Activated naive CD8-positive, alpha-beta T cell treated with anti-CD3 and anti-CD28 coated beads, Interleukin-2, amount 50 U/mL, for 24 hours (primary cell): ENCODE measurements at regions not wholly inside any gene's neighbourhood (a gene's known extent, or its start where the extent isn't known, plus 50 kb on each side); places are given as distances from the start of the nearest gene placed in this dataset.

ENCODE experiments used
- ATAC-seq: fragments of 150-1000 bp; cut with Tn5 transposase; one replicate; pipeline ENCODE4 v1.10.0; 2021
- DNase-seq: peaks from one replicate; pipeline ENCODE4 v3.0.0; 2021
- H3K27ac Mint-ChIP-seq: one replicate; pipeline ENCODE4 v1.8.0; 2021; ENCODE audit warnings: mild to moderate bottlenecking, mixed read lengths
- H3K27me3 Mint-ChIP-seq: one replicate; pipeline ENCODE4 v1.8.0; 2021; ENCODE audit warnings: mixed read lengths
- H3K36me3 Mint-ChIP-seq: one replicate; pipeline ENCODE4 v1.8.0; 2021; ENCODE audit warnings: low read depth, mixed read lengths
- H3K4me1 Mint-ChIP-seq: one replicate; pipeline ENCODE4 v1.8.0; 2021; ENCODE audit warnings: mixed read lengths
- H3K4me3 Mint-ChIP-seq: one replicate; pipeline ENCODE4 v1.8.0; 2021; ENCODE audit warnings: mild to moderate bottlenecking, moderate library complexity, mixed read lengths
- H3K9me3 Mint-ChIP-seq: one replicate; pipeline ENCODE4 v1.8.0; 2021; ENCODE audit warnings: mixed read lengths

GRCh38 chr1:36743286-36744005 is 260.7 kb upstream of the CSF3R start:
- H3K4me1 Mint-ChIP-seq, result no peaks in the 10 kb centered on the region
- ATAC-seq, result no peak
- DNase-seq, result no peak
- no peaks in the 10 kb centered on the region for H3K36me3 Mint-ChIP-seq
- no peaks in the 10 kb centered on the region for H3K9me3 Mint-ChIP-seq
- no peak overlapping the region for H3K27ac Mint-ChIP-seq
- peaks cover 10% of the 10 kb centered on the region for H3K27me3 Mint-ChIP-seq
- H3K4me3 Mint-ChIP-seq, result no peak overlapping the region

GRCh38 chr1:36741066-36741465 is 258.4 kb upstream of the CSF3R start:
- Mint-ChIP-seq H3K36me3 (no peaks in the 10 kb centered on the region), H3K9me3 (no peaks in the 10 kb centered on the region), H3K4me3 (no peak overlapping the region), H3K27me3 (peaks cover 22% of the 10 kb centered on the region), H3K4me1 (no peaks in the 10 kb centered on the region), H3K27ac (no peak overlapping the region)
- DNase-seq, result no peak
- ATAC-seq, result no peak

- H3K9me3 Mint-ChIP-seq, result no peaks in the 10 kb centered on the region
- ATAC-seq, result no peak
- H3K27me3 Mint-ChIP-seq, result peaks cover 22% of the 10 kb centered on the region
- DNase-seq, result no peak
- H3K4me1 Mint-ChIP-seq, result no peaks in the 10 kb centered on the region
- H3K4me3 Mint-ChIP-seq, result no peak overlapping the region
- no peaks in the 10 kb centered on the region for H3K36me3 Mint-ChIP-seq
- H3K27ac Mint-ChIP-seq, result no peak overlapping the region
These were observed 257.7 kb upstream of the CSF3R start for GRCh38 chr1:36740446-36740845.

- H3K27ac Mint-ChIP-seq, result no peak overlapping the region
- no peaks in the 10 kb centered on the region for H3K9me3 Mint-ChIP-seq
- H3K27me3 Mint-ChIP-seq, result peaks cover 22% of the 10 kb centered on the region
- H3K36me3 Mint-ChIP-seq, result no peaks in the 10 kb centered on the region
- DNase-seq (no peak), ATAC-seq (no peak)
- no peaks in the 10 kb centered on the region for H3K4me1 Mint-ChIP-seq
- no peak overlapping the region for H3K4me3 Mint-ChIP-seq
These were observed 257.1 kb upstream of the CSF3R start for GRCh38 chr1:36739703-36740289.

GRCh38 chr1:36738245-36738644 is 255.5 kb upstream of the CSF3R start:
- H3K27me3 Mint-ChIP-seq, result peaks cover 23% of the 10 kb centered on the region
- no peak for ATAC-seq
- H3K9me3 Mint-ChIP-seq, result no peaks in the 10 kb centered on the region
- no peak for DNase-seq
- H3K36me3 Mint-ChIP-seq, result no peaks in the 10 kb centered on the region
- no peak overlapping the region for H3K4me3 Mint-ChIP-seq
- no peak overlapping the region for H3K27ac Mint-ChIP-seq
- H3K4me1 Mint-ChIP-seq, result no peaks in the 10 kb centered on the region

- Mint-ChIP-seq H3K27ac (no peak overlapping the region), H3K27me3 (peaks cover 23% of the 10 kb centered on the region), H3K9me3 (no peaks in the 10 kb centered on the region), H3K4me1 (no peaks in the 10 kb centered on the region), H3K4me3 (no peak overlapping the region), H3K36me3 (no peaks in the 10 kb centered on the region)
- DNase-seq (no peak), ATAC-seq (no peak)
These were observed 255.1 kb upstream of the CSF3R start for GRCh38 chr1:36737767-36738166.

GRCh38 chr1:36737038-36737555 is 254.4 kb upstream of the CSF3R start:
- H3K4me3 Mint-ChIP-seq, result no peak overlapping the region
- no peak for ATAC-seq
- no peak for DNase-seq
- no peaks in the 10 kb centered on the region for H3K9me3 Mint-ChIP-seq
- H3K27ac Mint-ChIP-seq, result no peak overlapping the region
- H3K4me1 Mint-ChIP-seq, result no peaks in the 10 kb centered on the region
- H3K27me3 Mint-ChIP-seq, result peaks cover 26% of the 10 kb centered on the region
- H3K36me3 Mint-ChIP-seq, result no peaks in the 10 kb centered on the region

- H3K4me3 Mint-ChIP-seq, result no peak overlapping the region
- no peak for ATAC-seq
- H3K36me3 Mint-ChIP-seq, result no peaks in the 10 kb centered on the region
- no peaks in the 10 kb centered on the region for H3K4me1 Mint-ChIP-seq
- no peaks in the 10 kb centered on the region for H3K9me3 Mint-ChIP-seq
- DNase-seq, result no peak
- peaks cover 31% of the 10 kb centered on the region for H3K27me3 Mint-ChIP-seq
- H3K27ac Mint-ChIP-seq, result no peak overlapping the region
These were observed 253.4 kb upstream of the CSF3R start for GRCh38 chr1:36735939-36736730.

GRCh38 chr1:36735436-36735835 is 252.7 kb upstream of the CSF3R start:
- H3K9me3 Mint-ChIP-seq, result no peaks in the 10 kb centered on the region
- H3K27ac Mint-ChIP-seq, result no peak overlapping the region
- no peaks in the 10 kb centered on the region for H3K36me3 Mint-ChIP-seq
- no peaks in the 10 kb centered on the region for H3K4me1 Mint-ChIP-seq
- DNase-seq, result no peak
- peaks cover 31% of the 10 kb centered on the region for H3K27me3 Mint-ChIP-seq
- no peak overlapping the region for H3K4me3 Mint-ChIP-seq
- no peak for ATAC-seq

GRCh38 chr1:36734356-36734755 is 251.6 kb upstream of the CSF3R start:
- DNase-seq, result no peak
- no peak for ATAC-seq
- Mint-ChIP-seq H3K27me3 (peaks cover 33% of the 10 kb centered on the region), H3K36me3 (no peaks in the 10 kb centered on the region), H3K9me3 (no peaks in the 10 kb centered on the region), H3K4me1 (no peaks in the 10 kb centered on the region), H3K27ac (no peak overlapping the region), H3K4me3 (no peak overlapping the region)

GRCh38 chr1:36733748-36734147 is 251.0 kb upstream of the CSF3R start:
- Mint-ChIP-seq H3K27ac (no peak overlapping the region), H3K9me3 (no peaks in the 10 kb centered on the region), H3K36me3 (no peaks in the 10 kb centered on the region), H3K27me3 (peaks cover 33% of the 10 kb centered on the region), H3K4me3 (no peak overlapping the region), H3K4me1 (no peaks in the 10 kb centered on the region)
- no peak for DNase-seq
- no peak for ATAC-seq

- DNase-seq (no peak), ATAC-seq (no peak)
- no peak overlapping the region for H3K27ac Mint-ChIP-seq
- no peaks in the 10 kb centered on the region for H3K36me3 Mint-ChIP-seq
- no peaks in the 10 kb centered on the region for H3K4me1 Mint-ChIP-seq
- H3K27me3 Mint-ChIP-seq, result peaks cover 26% of the 10 kb centered on the region
- no peak overlapping the region for H3K4me3 Mint-ChIP-seq
- no peaks in the 10 kb centered on the region for H3K9me3 Mint-ChIP-seq
These were observed 249.3 kb upstream of the CSF3R start for GRCh38 chr1:36732015-36732356.

- no peaks in the 10 kb centered on the region for H3K9me3 Mint-ChIP-seq
- H3K4me3 Mint-ChIP-seq, result no peak overlapping the region
- DNase-seq, result no peak
- no peaks in the 10 kb centered on the region for H3K36me3 Mint-ChIP-seq
- no peak overlapping the region for H3K27ac Mint-ChIP-seq
- peaks cover 26% of the 10 kb centered on the region for H3K27me3 Mint-ChIP-seq
- ATAC-seq, result no peak
- H3K4me1 Mint-ChIP-seq, result no peaks in the 10 kb centered on the region
These were observed 248.7 kb upstream of the CSF3R start for GRCh38 chr1:36731226-36732014.

- Mint-ChIP-seq H3K27ac (no peak overlapping the region), H3K27me3 (peaks cover 26% of the 10 kb centered on the region), H3K36me3 (no peaks in the 10 kb centered on the region), H3K9me3 (no peaks in the 10 kb centered on the region), H3K4me3 (no peak overlapping the region), H3K4me1 (no peaks in the 10 kb centered on the region)
- no peak for ATAC-seq
- no peak for DNase-seq
These were observed 247.9 kb upstream of the CSF3R start for GRCh38 chr1:36730599-36730998.
